Gastroesophageal sphincter (tissue), 3 donors: ENCODE measurements at regions not wholly inside any gene's neighbourhood (a gene's known extent, or its start where the extent isn't known, plus 50 kb on each side); places are given as distances from the start of the nearest gene placed in this dataset.

Experiments
- EP300 ChIP-seq: sonication (generic); formaldehyde crosslinking; IDR thresholded peaks from one replicate; pipeline ENCODE4 v1.6.1; 2017; ENCODE audit warnings: antibody characterized with exemption, mild to moderate bottlenecking
- POLR2A ChIP-seq, 2 donors: fragments of 450-650 bp; IDR thresholded peaks; one replicate each; pipeline ENCODE4 v1.6.1; 2017; ENCODE audit warnings: antibody characterized with exemption in 2 of 2, mild to moderate bottlenecking in 2 of 2, moderate library complexity in 1 of 2
- POLR2AphosphoS5 ChIP-seq: sonication (generic); formaldehyde crosslinking; IDR thresholded peaks from one replicate; pipeline ENCODE4 v1.6.1; 2017; ENCODE audit warnings: antibody characterized with exemption
- TF ChIP-seq, protein P1 (sequence below), 4 experiments: fragments of 200-600 bp in 2 of 4; fragments of 450-650 bp in 2 of 4; sonication (generic) in 1 of 4; IDR thresholded peaks; one replicate each; pipeline ENCODE4 v1.5.1; 2017 to 2019; ENCODE audit warnings: antibody characterized with exemption in 4 of 4, mild to moderate bottlenecking in 2 of 4, moderate library complexity in 2 of 4

DNA sequence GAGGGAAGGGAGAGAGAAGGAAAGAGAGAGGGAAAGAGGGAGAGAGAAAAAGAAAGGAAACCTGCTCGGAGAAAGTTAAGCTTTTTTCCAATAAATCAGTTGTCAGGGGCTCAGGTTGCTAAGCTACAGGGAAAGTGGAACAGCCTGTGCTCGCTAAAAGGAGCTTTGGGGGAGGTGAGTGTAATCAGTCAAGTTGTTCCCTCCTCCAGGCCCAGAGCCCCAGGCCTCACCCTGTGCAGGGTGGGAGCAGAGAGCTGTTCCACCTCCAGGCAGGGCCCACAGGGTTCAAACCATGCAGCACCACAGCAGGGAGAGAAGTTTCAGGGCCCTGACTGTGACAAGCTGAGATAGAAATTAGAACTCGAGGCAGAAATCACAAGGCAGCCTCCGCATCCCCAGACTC lies 56.4 kb upstream of the PPP1CB start:
- TF ChIP-seq POLR2A (IDR thresholded peaks at IDR 0.05), result no peak
- TF ChIP-seq, protein P1, sequence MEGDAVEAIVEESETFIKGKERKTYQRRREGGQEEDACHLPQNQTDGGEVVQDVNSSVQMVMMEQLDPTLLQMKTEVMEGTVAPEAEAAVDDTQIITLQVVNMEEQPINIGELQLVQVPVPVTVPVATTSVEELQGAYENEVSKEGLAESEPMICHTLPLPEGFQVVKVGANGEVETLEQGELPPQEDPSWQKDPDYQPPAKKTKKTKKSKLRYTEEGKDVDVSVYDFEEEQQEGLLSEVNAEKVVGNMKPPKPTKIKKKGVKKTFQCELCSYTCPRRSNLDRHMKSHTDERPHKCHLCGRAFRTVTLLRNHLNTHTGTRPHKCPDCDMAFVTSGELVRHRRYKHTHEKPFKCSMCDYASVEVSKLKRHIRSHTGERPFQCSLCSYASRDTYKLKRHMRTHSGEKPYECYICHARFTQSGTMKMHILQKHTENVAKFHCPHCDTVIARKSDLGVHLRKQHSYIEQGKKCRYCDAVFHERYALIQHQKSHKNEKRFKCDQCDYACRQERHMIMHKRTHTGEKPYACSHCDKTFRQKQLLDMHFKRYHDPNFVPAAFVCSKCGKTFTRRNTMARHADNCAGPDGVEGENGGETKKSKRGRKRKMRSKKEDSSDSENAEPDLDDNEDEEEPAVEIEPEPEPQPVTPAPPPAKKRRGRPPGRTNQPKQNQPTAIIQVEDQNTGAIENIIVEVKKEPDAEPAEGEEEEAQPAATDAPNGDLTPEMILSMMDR (IDR thresholded peaks at IDR 0.05), result no peak
- no peak for TF ChIP-seq EP300
- peak; percentile 13 for TF ChIP-seq POLR2AphosphoS5
